ENCODE measurements at regions not wholly inside any gene's neighbourhood (a gene's known extent, or its start where the extent isn't known, plus 50 kb on each side); places are given as distances from the start of the nearest gene placed in this dataset.

DNA sequence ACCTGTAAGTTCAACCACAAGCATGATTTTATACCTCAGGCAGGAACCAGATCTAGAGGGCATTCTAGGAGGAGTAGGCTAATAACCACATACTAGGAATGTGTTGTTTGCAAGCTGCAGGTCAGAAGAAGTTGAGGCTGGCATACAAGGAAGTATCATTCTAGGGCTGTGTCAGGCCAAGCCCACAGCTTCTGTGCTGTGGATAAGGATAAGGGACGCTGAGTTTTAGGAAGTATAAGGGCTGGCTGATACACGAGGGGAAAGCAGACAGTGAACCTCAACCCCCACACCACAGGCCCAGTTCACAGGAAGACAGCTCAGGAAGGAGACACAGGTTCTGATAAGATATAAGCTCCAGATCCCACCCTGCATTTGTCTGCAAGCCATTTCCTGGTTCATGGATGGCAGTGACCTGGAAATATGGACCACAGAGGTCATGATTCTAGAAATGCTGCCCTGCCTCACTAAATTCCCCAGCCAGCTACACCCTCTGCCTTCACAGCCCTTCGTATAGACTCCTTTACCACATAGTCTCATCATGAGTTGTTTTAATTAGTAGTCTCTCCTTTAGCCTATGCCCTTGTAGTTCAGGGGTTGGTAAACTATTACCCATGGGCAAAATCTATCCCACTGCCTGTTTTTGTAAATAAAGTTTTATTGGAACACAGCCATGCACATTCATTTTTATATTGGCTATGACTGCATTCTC lies 260.7 kb downstream of the OPA1 start:
- Histone ChIP-seq H3K4me1 (ENCODE audit: control insufficient read depth in 5 of 5, insufficient read depth in 5 of 5, low read length in 5 of 5) (peaks cover 4 to 26% (median 21%) of the 10 kb centered on the region in 5 donors), H3K9me3 (ENCODE audit: control insufficient read depth in 5 of 5, low read length in 5 of 5) (no peaks in the 10 kb centered on the region), H3K4me3 (ENCODE audit: low read depth in 1 of 5, low read length in 5 of 5) (no peak overlapping the region), H3K36me3 (ENCODE audit: control insufficient read depth in 5 of 5, insufficient read depth in 5 of 5, low read length in 5 of 5) (no peaks in the 10 kb centered on the region), H3K27me3 (ENCODE audit: control insufficient read depth in 5 of 5, insufficient read depth in 4 of 5, low read length in 5 of 5) (no peaks in the 10 kb centered on the region), H3K9ac (ENCODE audit: low read length in 5 of 5) (no peak overlapping the region), H3K27ac (ENCODE audit: low read depth, low read length) (no peak overlapping the region)

- H3K4me3 ChIP-seq (ENCODE audit: low read depth in 1 of 5, low read length in 5 of 5) = no peak overlapping the region
- H3K9ac ChIP-seq (ENCODE audit: low read length in 5 of 5) = no peak overlapping the region
- no peaks in the 10 kb centered on the region for H3K9me3 ChIP-seq (ENCODE audit: control insufficient read depth in 5 of 5, low read length in 5 of 5)
- no peaks in the 10 kb centered on the region for H3K36me3 ChIP-seq (ENCODE audit: control insufficient read depth in 5 of 5, insufficient read depth in 5 of 5, low read length in 5 of 5)
- no peak overlapping the region for H3K27ac ChIP-seq (ENCODE audit: low read depth, low read length)
- peaks cover 0 to 11% (median 10%) of the 10 kb centered on the region in 5 donors for H3K4me1 ChIP-seq (ENCODE audit: control insufficient read depth in 5 of 5, insufficient read depth in 5 of 5, low read length in 5 of 5)
- H3K27me3 ChIP-seq (ENCODE audit: control insufficient read depth in 5 of 5, insufficient read depth in 4 of 5, low read length in 5 of 5) = no peaks in the 10 kb centered on the region
These were observed 265.0 kb downstream of the OPA1 start for GRCh38 chr3:193857996-193858395.

DNA sequence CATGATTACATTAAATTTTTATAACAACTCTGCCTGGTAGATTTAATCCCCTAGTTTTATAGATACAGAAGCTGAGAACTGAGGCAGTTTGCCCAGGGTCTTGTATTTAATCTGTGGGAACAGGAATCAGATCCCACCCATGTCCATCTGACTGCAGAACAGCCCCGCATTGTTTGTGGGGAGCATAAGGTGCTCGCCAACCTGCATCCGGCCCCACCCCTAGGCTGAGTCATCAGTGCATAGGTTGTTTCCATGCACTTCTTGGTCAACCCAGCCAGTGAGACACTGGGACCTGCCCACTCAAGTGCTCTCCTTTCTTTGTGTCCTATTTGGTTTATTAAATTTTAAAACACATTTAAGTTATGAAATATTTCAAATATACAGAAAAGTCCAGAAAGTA lies 266.2 kb downstream of the OPA1 start:
- Histone ChIP-seq H3K27me3 (ENCODE audit: control insufficient read depth in 5 of 5, insufficient read depth in 4 of 5, low read length in 5 of 5) (no peaks in the 10 kb centered on the region), H3K9me3 (ENCODE audit: control insufficient read depth in 5 of 5, low read length in 5 of 5) (no peaks in the 10 kb centered on the region), H3K4me1 (ENCODE audit: control insufficient read depth in 5 of 5, insufficient read depth in 5 of 5, low read length in 5 of 5) (peaks cover 4 to 21% (median 8%) of the 10 kb centered on the region in 5 donors), H3K9ac (ENCODE audit: low read length in 5 of 5) (no peak overlapping the region), H3K4me3 (ENCODE audit: low read depth in 1 of 5, low read length in 5 of 5) (no peak overlapping the region), H3K36me3 (ENCODE audit: control insufficient read depth in 5 of 5, insufficient read depth in 5 of 5, low read length in 5 of 5) (no peaks in the 10 kb centered on the region), H3K27ac (ENCODE audit: low read depth, low read length) (no peak overlapping the region)

- H3K4me1 ChIP-seq (ENCODE audit: control insufficient read depth in 5 of 5, insufficient read depth in 5 of 5, low read length in 5 of 5) = peaks cover 4 to 27% (median 8%) of the 10 kb centered on the region in 5 donors
- no peak overlapping the region for H3K4me3 ChIP-seq (ENCODE audit: low read depth in 1 of 5, low read length in 5 of 5)
- no peak overlapping the region for H3K9ac ChIP-seq (ENCODE audit: low read length in 5 of 5)
These were observed 268.0 kb downstream of the OPA1 start for GRCh38 chr3:193861012-193861411.

GRCh38 chr3:193862843-193863242 lies 269.8 kb downstream of the OPA1 start:
- Histone ChIP-seq H3K36me3 (ENCODE audit: control insufficient read depth in 5 of 5, insufficient read depth in 5 of 5, low read length in 5 of 5) (no peaks in the 10 kb centered on the region), H3K4me1 (ENCODE audit: control insufficient read depth in 5 of 5, insufficient read depth in 5 of 5, low read length in 5 of 5) (peaks cover 4 to 27% (median 7%) of the 10 kb centered on the region in 5 donors), H3K4me3 (ENCODE audit: low read depth in 1 of 5, low read length in 5 of 5) (no peak overlapping the region), H3K27me3 (ENCODE audit: control insufficient read depth in 5 of 5, insufficient read depth in 4 of 5, low read length in 5 of 5) (no peaks in the 10 kb centered on the region), H3K9me3 (ENCODE audit: control insufficient read depth in 5 of 5, low read length in 5 of 5) (no peaks in the 10 kb centered on the region), H3K27ac (ENCODE audit: low read depth, low read length) (no peak overlapping the region), H3K9ac (ENCODE audit: low read length in 5 of 5) (no peak overlapping the region)

More at GRCh38 chr3:193861012-193861411, 268.0 kb downstream of the OPA1 start:
- no peaks in the 10 kb centered on the region for H3K27me3 ChIP-seq (ENCODE audit: control insufficient read depth in 5 of 5, insufficient read depth in 4 of 5, low read length in 5 of 5)
- no peak overlapping the region for H3K27ac ChIP-seq (ENCODE audit: low read depth, low read length)
- H3K36me3 ChIP-seq (ENCODE audit: control insufficient read depth in 5 of 5, insufficient read depth in 5 of 5, low read length in 5 of 5) = no peaks in the 10 kb centered on the region
- H3K9me3 ChIP-seq (ENCODE audit: control insufficient read depth in 5 of 5, low read length in 5 of 5) = no peaks in the 10 kb centered on the region

- no peaks in the 10 kb centered on the region for H3K36me3 ChIP-seq (ENCODE audit: control insufficient read depth in 5 of 5, insufficient read depth in 5 of 5, low read length in 5 of 5)
These were observed 270.8 kb downstream of the OPA1 start for GRCh38 chr3:193863657-193864357.

DNA sequence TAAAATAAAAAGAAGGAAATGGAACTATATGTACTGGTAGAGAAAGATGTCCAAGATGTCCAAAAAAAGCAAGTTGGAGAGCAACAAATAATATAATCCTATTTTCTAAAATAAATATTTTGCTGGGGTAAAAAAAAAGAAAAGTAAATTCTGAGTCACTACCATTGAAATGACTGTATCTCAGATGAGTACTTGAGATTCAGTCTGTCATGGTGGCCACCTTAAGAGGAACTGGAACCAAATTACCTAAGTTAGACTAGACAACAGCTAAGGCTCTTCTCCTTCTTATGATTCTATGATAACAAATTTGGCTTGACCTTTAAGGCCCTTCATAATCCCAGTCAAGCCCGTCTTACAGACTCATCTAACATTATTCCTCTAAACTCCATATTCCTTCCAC lies 270.6 kb upstream of the HES1 start:
- Histone ChIP-seq H3K36me3 (ENCODE audit: control insufficient read depth in 5 of 5, insufficient read depth in 5 of 5, low read length in 5 of 5) (no peaks in the 10 kb centered on the region), H3K27me3 (ENCODE audit: control insufficient read depth in 5 of 5, insufficient read depth in 4 of 5, low read length in 5 of 5) (peaks cover 0 to 16% (median 7%) of the 10 kb centered on the region in 5 donors), H3K9me3 (ENCODE audit: control insufficient read depth in 5 of 5, low read length in 5 of 5) (no peaks in the 10 kb centered on the region), H3K9ac (ENCODE audit: low read length in 5 of 5) (no peak overlapping the region), H3K4me3 (ENCODE audit: low read depth in 1 of 5, low read length in 5 of 5) (no peak overlapping the region), H3K27ac (ENCODE audit: low read depth, low read length) (no peak overlapping the region), H3K4me1 (ENCODE audit: control insufficient read depth in 5 of 5, insufficient read depth in 5 of 5, low read length in 5 of 5) (peaks cover 0 to 34% (median 6%) of the 10 kb centered on the region in 5 donors)

More at GRCh38 chr3:193863657-193864357, 270.8 kb downstream of the OPA1 start:
- Histone ChIP-seq H3K9me3 (ENCODE audit: control insufficient read depth in 5 of 5, low read length in 5 of 5) (no peaks in the 10 kb centered on the region), H3K4me1 (ENCODE audit: control insufficient read depth in 5 of 5, insufficient read depth in 5 of 5, low read length in 5 of 5) (peaks cover 0 to 23% (median 4%) of the 10 kb centered on the region in 5 donors), H3K4me3 (ENCODE audit: low read depth in 1 of 5, low read length in 5 of 5) (no peak overlapping the region), H3K27me3 (ENCODE audit: control insufficient read depth in 5 of 5, insufficient read depth in 4 of 5, low read length in 5 of 5) (peaks cover 0 to 3% (median 0%) of the 10 kb centered on the region in 5 donors), H3K27ac (ENCODE audit: low read depth, low read length) (no peak overlapping the region), H3K9ac (ENCODE audit: low read length in 5 of 5) (no peak overlapping the region)

DNA sequence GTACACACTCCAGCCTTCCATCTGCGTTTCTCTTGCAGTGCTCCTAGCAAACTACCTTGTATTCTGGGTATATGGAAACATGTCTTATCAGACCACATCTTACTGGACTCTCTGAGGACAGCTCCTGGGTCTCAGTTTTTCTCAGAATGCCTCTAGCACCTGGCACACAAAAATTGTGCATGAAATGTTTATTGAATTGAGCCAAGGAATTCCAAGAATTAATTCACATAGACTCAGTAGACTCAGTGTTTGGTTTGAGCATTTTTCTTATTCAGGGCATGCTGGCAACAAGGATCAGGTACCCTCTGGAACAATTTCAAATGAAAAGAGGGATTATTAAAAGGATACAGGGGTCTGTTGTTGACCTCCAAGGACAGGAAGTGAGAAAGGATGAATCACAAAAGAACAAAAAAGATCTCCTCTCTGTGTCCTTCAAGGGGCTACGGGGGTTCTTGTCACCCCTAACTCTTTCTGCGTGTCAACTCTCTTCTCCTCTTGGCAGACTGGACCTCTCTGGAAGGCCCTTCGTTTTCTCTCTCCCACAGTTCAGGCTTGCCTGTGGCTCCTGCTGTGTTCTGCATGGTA lies 270.0 kb upstream of the HES1 start:
- no peak overlapping the region for H3K27ac ChIP-seq (ENCODE audit: low read depth, low read length)
- no peak overlapping the region for H3K9ac ChIP-seq (ENCODE audit: low read length in 5 of 5)
- no peaks in the 10 kb centered on the region for H3K36me3 ChIP-seq (ENCODE audit: control insufficient read depth in 5 of 5, insufficient read depth in 5 of 5, low read length in 5 of 5)
- H3K27me3 ChIP-seq (ENCODE audit: control insufficient read depth in 5 of 5, insufficient read depth in 4 of 5, low read length in 5 of 5) = peaks cover 0 to 22% (median 10%) of the 10 kb centered on the region in 5 donors
- H3K9me3 ChIP-seq (ENCODE audit: control insufficient read depth in 5 of 5, low read length in 5 of 5) = no peaks in the 10 kb centered on the region
- H3K4me3 ChIP-seq (ENCODE audit: low read depth in 1 of 5, low read length in 5 of 5) = no peak overlapping the region
- peaks cover 0 to 34% (median 6%) of the 10 kb centered on the region in 5 donors for H3K4me1 ChIP-seq (ENCODE audit: control insufficient read depth in 5 of 5, insufficient read depth in 5 of 5, low read length in 5 of 5)

GRCh38 chr3:193868590-193868989 lies 267.4 kb upstream of the HES1 start:
- Histone ChIP-seq H3K9me3 (ENCODE audit: control insufficient read depth in 5 of 5, low read length in 5 of 5) (no peaks in the 10 kb centered on the region), H3K4me3 (ENCODE audit: low read depth in 1 of 5, low read length in 5 of 5) (no peak overlapping the region), H3K36me3 (ENCODE audit: control insufficient read depth in 5 of 5, insufficient read depth in 5 of 5, low read length in 5 of 5) (no peaks in the 10 kb centered on the region), H3K4me1 (ENCODE audit: control insufficient read depth in 5 of 5, insufficient read depth in 5 of 5, low read length in 5 of 5) (peaks cover 3 to 25% (median 6%) of the 10 kb centered on the region in 5 donors), H3K9ac (ENCODE audit: low read length in 5 of 5) (no peak overlapping the region), H3K27me3 (ENCODE audit: control insufficient read depth in 5 of 5, insufficient read depth in 4 of 5, low read length in 5 of 5) (peaks cover 0 to 25% (median 10%) of the 10 kb centered on the region in 5 donors), H3K27ac (ENCODE audit: low read depth, low read length) (no peak overlapping the region)
